Coronary artery (tissue), 2 donors: ENCODE measurements at regions not wholly inside any gene's neighbourhood (a gene's known extent, or its start where the extent isn't known, plus 50 kb on each side); places are given as distances from the start of the nearest gene placed in this dataset.
"Not testable (repeated sequence)": the region's sequence is repeated elsewhere in the genome, so short reads cannot be mapped to it uniquely, and the experiment has no call there.

ENCODE experiments used
- DNase-seq: peaks from one replicate; pipeline ENCODE4 v3.0.0-alpha.2; 2017; ENCODE audit warnings: low spot score
- H3K27ac ChIP-seq, 2 donors: fragments of 200-600 bp; sonication (generic); one replicate each; pipeline ENCODE4 v1.5.1; 2016 to 2019
- H3K4me3 ChIP-seq: fragments of 200-600 bp; sonication (generic); 2 replicates; pipeline ENCODE4 v1.5.1; 2016; ENCODE audit warnings: mild to moderate bottlenecking, moderate library complexity
- CTCF ChIP-seq: fragments of 200-600 bp; sonication (generic); IDR thresholded peaks from one replicate; pipeline ENCODE4 v1.5.1; 2019; ENCODE audit warnings: antibody characterized with exemption

DNA sequence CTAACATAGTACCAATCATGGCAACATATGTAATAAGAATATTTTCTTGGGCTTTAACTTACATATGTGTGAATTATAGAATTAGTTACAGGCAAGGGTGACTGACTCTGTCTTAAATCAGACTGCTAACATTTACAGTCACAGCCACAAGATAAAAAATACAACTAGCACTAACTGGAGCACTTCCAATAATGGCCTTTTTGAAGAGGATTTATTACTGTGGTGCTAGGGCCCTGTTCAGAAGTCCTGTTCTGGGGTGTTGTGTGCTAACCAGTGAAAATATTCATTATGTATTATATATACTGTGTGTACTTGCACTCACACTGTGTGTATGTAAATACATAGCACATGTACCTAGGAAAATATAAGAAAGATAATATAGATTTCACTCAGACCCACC lies 1611.2 kb downstream of the PCDH18 start:
- TF ChIP-seq CTCF, result no peak
- Histone ChIP-seq H3K4me3 (no peak overlapping the region), H3K27ac (no peak overlapping the region)
- no peak for DNase-seq

DNA sequence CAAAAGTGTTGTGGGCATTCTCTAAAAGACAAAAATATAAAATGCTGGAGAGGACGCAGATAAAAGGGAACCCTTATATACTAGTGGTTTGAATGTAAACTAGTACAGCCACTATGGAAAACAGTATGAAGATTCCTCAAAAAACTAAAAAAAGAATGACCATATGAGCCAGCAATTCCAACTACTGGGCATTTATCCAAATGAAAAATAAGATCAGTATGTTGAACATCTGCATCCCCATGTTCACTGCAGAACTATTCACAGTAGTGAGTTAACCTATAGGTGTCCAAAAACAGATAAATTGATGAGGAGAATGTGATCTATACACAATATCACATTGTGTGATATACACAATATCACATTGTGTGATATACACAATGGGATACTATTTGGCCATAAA lies 1615.3 kb downstream of the PCDH18 start:
- Histone ChIP-seq H3K27ac (no peak overlapping the region), H3K4me3 (no peak overlapping the region)
- DNase-seq, result no peak
- TF ChIP-seq CTCF, result no peak

- TF ChIP-seq CTCF, result no peak
- H3K27ac ChIP-seq, result no peak overlapping the region
- DNase-seq, result no peak
- no peak overlapping the region for H3K4me3 ChIP-seq
These were observed 1631.3 kb downstream of the PCDH18 start for GRCh38 chr4:135900956-135901355.

- not testable (repeated sequence) for H3K4me3 ChIP-seq, H3K27ac ChIP-seq, DNase-seq
These were observed 1662.7 kb upstream of the PABPC4L start for GRCh38 chr4:135864304-135864703.

GRCh38 chr4:135840781-135841180 lies 1639.2 kb upstream of the PABPC4L start:
- Histone ChIP-seq H3K4me3 (no peak overlapping the region), H3K27ac (no peak overlapping the region)
- DNase-seq, result no peak
- TF ChIP-seq CTCF, result no peak

GRCh38 chr4:135839712-135840111 lies 1638.1 kb upstream of the PABPC4L start:
- no peak for TF ChIP-seq CTCF
- DNase-seq, result no peak
- no peak overlapping the region for H3K27ac ChIP-seq
- H3K4me3 ChIP-seq, result no peak overlapping the region

DNA sequence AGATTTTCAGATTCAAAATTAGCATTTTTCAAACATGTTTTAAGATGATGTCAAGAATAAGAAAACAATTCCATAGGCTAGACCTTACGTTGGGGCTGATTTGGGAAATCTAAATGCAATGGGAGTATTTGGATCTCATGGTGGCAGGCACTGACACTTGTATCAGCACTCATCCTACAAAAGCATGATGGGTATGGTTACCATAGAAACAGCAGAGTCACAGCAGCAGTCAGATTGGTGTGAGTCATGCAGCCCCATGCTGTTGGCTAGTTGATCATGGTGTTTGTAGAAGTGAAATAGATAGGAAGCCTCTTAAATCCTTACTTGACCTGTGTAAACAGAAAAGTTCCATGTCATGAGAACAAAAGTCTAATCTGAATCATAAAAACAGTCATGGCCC lies 1637.3 kb upstream of the PABPC4L start:
- DNase-seq, result no peak
- H3K4me3 ChIP-seq, result no peak overlapping the region
- no peak for TF ChIP-seq CTCF
- no peak overlapping the region for H3K27ac ChIP-seq

DNA sequence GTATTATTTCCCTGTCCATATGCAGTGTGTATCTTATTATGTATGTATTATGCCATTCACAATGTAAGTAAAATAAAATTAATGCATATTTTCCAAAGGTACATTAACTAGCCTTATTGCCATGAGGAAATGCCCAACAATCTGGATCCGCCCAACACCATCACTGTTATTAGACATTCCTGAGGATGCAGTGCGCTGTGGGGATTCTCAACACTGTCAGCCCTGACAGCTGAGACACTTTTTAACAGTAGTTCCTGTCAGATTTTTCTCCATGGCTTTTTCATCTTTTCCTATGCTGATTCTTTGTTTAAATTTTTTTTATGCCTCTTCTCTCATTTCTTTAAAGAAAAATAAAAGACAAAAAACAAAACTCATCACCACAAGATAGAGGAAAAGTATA lies 1632.9 kb upstream of the PABPC4L start:
- no peak overlapping the region for H3K27ac ChIP-seq
- no peak for DNase-seq
- TF ChIP-seq CTCF, result no peak
- no peak overlapping the region for H3K4me3 ChIP-seq
